Activated T-cell treated with anti-CD3 and anti-CD28 coated beads, Interleukin-2, amount 50 U/mL, for 72 hours (primary cell): ENCODE measurements at regions not wholly inside any gene's neighbourhood (a gene's known extent, or its start where the extent isn't known, plus 50 kb on each side); places are given as distances from the start of the nearest gene placed in this dataset.
"Not testable (repeated sequence)": the region's sequence is repeated elsewhere in the genome, so short reads cannot be mapped to it uniquely, and the experiment has no call there.

Source experiments
- ATAC-seq, 2 donors: fragments of 150-1000 bp; cut with Tn5 transposase; replicated peaks in 1 of 2; 2 replicates each; pipeline ENCODE4 v1.10.0; 2021; ENCODE audit warnings: moderate library complexity in 2 of 2, mild to moderate bottlenecking in 1 of 2
- DNase-seq, 2 donors: peaks; one replicate each; pipeline ENCODE4 v3.0.0; 2021 to 2022; ENCODE audit warnings: mixed read lengths in 1 of 2
- H3K27ac Mint-ChIP-seq: one replicate; pipeline ENCODE4 v1.8.0; 2022; ENCODE audit warnings: mild to moderate bottlenecking, moderate library complexity, mixed read lengths
- H3K27me3 Mint-ChIP-seq: one replicate; pipeline ENCODE4 v1.8.0; 2022; ENCODE audit warnings: low read depth, mixed read lengths
- H3K36me3 Mint-ChIP-seq, 2 donors: one replicate each; pipeline ENCODE4 v1.8.0; 2022; ENCODE audit warnings: mixed read lengths in 2 of 2, mild to moderate bottlenecking in 1 of 2; ENCODE audit not compliant: insufficient read depth in 2 of 2
- H3K4me1 Mint-ChIP-seq: one replicate; pipeline ENCODE4 v1.8.0; 2022; ENCODE audit warnings: low read depth, mixed read lengths
- H3K4me3 Mint-ChIP-seq, 2 donors: one replicate each; pipeline ENCODE4 v1.8.0; 2022; ENCODE audit warnings: mild to moderate bottlenecking in 2 of 2, mixed read lengths in 2 of 2, moderate library complexity in 2 of 2
- H3K9me3 Mint-ChIP-seq, 2 donors: one replicate each; pipeline ENCODE4 v1.8.0; 2022; ENCODE audit warnings: mixed read lengths in 2 of 2

DNA sequence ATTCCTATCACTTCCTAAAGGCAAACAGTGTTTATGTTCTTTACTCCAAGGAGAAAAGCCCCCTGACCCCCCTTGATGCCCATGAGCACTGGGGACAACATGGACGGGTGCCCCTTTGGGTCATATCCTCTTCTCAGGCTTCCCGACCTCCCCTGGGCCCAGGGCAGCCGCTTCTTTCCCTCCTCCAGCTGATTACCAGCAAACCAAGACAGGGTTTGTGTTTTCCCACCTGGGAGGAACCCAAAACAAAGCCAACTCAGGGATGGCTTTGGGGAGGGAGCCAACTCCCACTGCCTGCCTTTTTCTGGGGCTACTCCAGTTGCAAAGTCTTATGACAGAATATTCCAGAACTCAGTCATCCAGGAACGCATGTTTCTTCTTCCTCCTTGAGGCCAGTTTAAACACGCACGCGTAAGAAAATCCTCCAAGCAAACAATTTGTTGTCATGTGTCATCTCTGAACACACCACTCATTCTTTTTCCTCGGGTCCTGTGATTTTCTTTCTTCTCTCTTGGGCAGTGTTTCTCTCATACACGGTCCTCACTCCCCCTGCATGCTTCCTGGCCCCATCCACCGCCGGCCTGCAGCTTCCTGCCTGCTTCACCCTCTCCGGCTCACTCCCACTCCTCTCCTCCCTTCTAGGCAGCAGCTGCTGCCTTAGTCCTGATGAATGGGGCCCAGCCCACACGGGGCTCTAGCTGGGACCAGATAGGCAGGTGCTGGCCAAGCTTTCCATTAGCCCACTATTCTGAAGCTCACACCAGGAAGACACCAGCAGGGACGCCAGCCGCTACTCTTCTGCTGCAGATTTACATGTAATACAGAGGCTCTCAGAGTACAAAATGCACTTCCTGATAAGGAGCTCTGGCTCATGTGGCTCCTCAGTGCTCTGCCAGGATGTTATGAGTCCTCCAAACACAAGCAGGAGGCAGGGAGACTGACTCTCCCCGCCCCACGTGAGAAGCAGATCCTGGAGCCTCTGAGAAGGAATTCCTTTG is 116.7 kb upstream of the VOPP1 start:
- H3K36me3 Mint-ChIP-seq, H3K27me3 Mint-ChIP-seq, ATAC-seq, H3K4me1 Mint-ChIP-seq, H3K9me3 Mint-ChIP-seq, H3K4me3 Mint-ChIP-seq, H3K27ac Mint-ChIP-seq, DNase-seq: not testable (repeated sequence)

DNA sequence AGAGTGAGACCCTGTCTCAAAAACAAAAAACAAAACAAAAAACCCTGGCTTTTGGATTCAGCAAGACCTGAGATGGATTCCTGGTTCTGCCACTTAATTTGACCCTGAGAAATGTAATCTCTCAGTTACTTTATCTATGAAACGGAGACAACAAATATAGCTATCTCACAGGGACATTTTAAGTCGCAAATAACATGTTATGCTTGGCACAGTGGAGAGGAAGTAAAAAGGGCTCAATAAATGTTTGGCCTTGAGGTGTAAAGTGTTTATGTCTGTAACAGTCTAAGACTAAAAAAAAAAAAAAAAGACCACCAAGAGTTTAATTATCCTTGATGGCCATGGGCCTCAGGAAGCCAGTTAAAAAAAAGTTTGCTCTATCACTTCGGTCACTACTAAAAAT is 116.0 kb upstream of the VOPP1 start:
- not testable (repeated sequence) for ATAC-seq, H3K9me3 Mint-ChIP-seq, H3K4me1 Mint-ChIP-seq, DNase-seq, H3K4me3 Mint-ChIP-seq, H3K27ac Mint-ChIP-seq, H3K36me3 Mint-ChIP-seq, H3K27me3 Mint-ChIP-seq

DNA sequence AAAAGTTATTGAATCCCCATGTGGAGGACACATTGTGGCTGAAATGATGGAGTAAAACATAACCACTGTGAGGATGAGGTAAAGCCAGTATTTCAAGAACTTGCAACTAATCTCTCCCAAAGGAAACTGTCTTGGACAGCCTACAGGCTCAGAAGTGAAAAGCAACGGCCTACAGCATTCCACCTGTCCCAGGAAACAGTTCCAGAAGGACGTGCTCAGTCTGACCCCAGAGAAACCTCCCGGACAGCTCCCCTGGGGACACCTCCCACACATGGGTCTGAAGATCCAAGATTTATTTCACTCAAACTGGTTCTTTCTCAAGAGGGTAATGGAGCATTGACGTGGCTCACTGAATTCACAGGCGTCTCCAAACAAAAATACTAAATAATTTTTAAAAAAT is 115.0 kb upstream of the VOPP1 start:
- not testable (repeated sequence) for H3K4me1 Mint-ChIP-seq, H3K36me3 Mint-ChIP-seq, DNase-seq, H3K4me3 Mint-ChIP-seq, H3K27me3 Mint-ChIP-seq, ATAC-seq, H3K9me3 Mint-ChIP-seq, H3K27ac Mint-ChIP-seq

DNA sequence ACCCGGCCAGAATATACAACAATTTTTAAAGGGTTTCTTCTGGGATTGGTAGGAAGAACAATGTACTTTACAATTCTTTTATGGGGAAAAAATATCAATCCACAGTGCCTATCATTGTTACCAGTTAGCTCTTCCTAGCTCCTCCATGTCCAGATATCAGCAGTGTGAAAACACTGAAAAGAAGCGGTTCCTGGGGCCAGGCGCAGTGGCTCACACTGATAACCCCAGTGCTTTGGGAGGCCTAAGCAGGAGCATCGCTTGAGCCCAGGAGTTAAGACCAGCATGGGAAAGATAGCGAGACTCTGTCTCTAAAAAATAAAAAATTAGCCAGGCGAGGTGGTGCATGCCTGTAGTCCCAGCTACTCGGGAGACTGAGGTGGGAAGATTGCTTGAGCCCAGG is 114.5 kb upstream of the VOPP1 start:
- H3K27ac Mint-ChIP-seq, H3K4me3 Mint-ChIP-seq, ATAC-seq, H3K9me3 Mint-ChIP-seq, H3K36me3 Mint-ChIP-seq, H3K27me3 Mint-ChIP-seq, DNase-seq, H3K4me1 Mint-ChIP-seq: not testable (repeated sequence)

DNA sequence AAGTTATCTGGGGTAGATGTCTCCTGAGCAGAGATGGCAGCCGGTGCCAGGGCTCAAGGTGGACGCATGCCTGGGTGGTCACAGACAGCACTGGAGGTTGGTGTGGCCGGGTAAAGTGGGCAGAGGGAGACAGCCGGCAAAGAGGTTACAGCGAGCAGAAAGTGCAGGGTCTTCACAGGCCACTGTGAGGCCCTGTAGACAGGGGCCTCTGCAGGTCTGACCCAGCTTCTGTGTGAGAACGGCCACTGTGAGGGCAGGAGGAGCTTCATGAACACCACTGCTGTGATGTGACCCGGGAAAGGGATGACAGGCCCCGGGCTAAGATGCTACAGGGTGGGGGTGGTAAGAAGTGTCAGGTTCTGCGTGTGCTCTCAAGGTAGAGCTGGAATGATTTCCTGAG is 111.2 kb upstream of the VOPP1 start:
- DNase-seq, H3K4me1 Mint-ChIP-seq, H3K27me3 Mint-ChIP-seq, ATAC-seq, H3K4me3 Mint-ChIP-seq, H3K36me3 Mint-ChIP-seq, H3K9me3 Mint-ChIP-seq, H3K27ac Mint-ChIP-seq: not testable (repeated sequence)

DNA sequence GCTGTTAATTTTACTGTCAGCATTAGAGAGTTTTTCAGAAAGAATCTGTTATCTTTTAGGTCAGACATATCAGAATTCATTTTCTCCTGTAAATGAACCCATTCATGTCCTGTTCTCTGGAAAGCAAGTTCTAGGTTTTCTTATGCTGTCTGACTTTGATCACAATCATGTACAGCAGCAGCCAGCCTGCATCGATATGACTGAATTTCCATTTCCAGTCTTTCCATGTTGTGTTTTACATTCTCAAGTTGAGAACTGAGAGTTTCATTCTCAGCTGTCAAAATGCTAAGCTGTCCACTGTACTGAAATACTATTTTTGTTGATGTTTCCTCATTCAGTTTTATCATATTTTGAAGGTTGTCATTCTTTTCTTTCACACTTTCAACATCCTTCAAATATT is 103.3 kb upstream of the VOPP1 start:
- ATAC-seq = peak in 1 of 2 donors; percentile 28
- not testable (repeated sequence) for H3K36me3 Mint-ChIP-seq

DNA sequence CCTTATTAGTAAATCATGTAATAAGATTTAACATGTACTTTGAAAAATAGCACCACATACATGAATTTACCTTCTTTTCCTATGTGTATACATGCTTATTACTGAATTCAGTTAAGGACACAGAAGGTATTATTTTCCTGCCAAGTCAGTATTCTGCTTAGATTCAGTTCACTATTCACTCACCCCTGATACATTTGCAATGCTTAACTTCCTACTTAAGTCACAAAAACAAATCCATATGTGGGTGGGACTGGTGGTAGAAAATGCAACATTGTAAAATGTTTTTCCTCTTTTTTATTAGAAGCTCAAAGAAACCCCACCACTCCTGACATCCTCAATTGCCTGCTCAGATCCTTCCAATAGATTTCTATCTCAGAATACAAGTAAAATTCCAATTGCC is 101.2 kb upstream of the VOPP1 start:
- not testable (repeated sequence) for H3K36me3 Mint-ChIP-seq, DNase-seq, ATAC-seq, H3K27me3 Mint-ChIP-seq, H3K27ac Mint-ChIP-seq, H3K9me3 Mint-ChIP-seq, H3K4me3 Mint-ChIP-seq, H3K4me1 Mint-ChIP-seq

More for the DNA sequence above, 103.3 kb upstream of the VOPP1 start:
- H3K27me3 Mint-ChIP-seq, H3K27ac Mint-ChIP-seq, DNase-seq, H3K9me3 Mint-ChIP-seq, H3K4me1 Mint-ChIP-seq: not testable (repeated sequence)
- H3K4me3 Mint-ChIP-seq = peak overlapping the region in 1 of 2 donors; percentile 38

DNA sequence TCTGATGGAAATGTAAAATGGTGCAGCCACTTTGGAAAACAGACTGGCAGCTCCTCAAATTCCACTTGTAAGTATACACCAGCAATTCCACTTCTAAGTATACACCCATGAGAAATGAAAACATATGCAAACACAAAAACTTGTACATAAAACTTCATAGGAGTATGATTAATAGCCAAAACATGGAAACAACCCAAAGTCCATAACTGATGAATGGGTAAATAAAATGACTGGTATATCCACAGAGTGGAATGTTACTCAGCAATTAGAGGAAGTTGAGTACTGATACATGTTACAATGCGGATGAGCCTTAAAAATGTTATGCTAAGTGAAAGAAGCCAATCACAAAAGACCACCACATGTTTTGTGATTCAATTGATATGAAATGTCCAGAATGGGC is 99.8 kb upstream of the VOPP1 start:
- not testable (repeated sequence) for H3K4me1 Mint-ChIP-seq, ATAC-seq, H3K4me3 Mint-ChIP-seq

DNA sequence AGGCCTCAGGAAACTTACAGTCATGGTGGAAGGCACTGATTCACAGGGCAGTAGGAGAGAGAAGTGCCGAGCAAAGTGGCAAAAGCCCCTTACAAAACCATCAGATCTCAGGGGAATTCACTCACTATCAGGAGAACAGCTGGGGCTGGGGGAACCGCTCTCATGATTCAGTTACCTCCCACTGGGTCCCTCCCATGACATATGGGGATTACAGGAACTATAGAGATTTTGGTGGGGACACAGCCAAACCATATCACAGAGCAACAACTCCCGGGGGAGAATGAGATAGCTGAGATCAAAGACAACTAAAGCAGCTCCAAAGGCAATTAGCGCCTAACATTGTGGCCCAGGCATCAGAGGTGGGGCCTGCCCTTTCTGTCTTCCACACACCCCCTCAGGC is 85.4 kb upstream of the VOPP1 start:
- ATAC-seq = no peak
- Mint-ChIP-seq H3K36me3 (no peaks in the 10 kb centered on the region), H3K4me1 (peaks cover 4% of the 10 kb centered on the region), H3K9me3 (no peaks in the 10 kb centered on the region), H3K27me3 (peaks cover 5% of the 10 kb centered on the region), H3K4me3 (no peak overlapping the region), H3K27ac (peak overlapping the region; percentile 76)
- no peak for DNase-seq

More for the DNA sequence above, 99.8 kb upstream of the VOPP1 start:
- not testable (repeated sequence) for H3K27ac Mint-ChIP-seq, H3K9me3 Mint-ChIP-seq, H3K36me3 Mint-ChIP-seq, DNase-seq, H3K27me3 Mint-ChIP-seq

DNA sequence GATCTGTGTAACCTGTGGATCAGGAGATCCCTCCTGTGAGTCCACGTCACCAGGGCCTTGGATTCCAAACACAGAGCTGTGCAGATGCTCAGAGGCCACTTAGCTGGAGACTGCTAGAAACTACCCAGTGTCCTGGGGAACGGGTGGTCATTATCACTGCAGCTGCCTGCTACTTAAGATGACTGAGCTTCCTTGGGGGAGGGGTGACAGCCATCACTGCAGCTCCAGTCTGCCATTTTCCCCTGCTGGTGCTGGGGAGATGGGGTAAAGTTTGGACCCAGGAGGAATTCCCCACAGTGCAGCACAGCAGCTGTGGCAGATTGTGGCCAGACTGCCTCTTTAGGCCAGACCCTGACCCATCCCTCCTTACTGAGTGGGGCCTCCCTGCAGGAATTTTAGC is 78.8 kb upstream of the VOPP1 start:
- H3K36me3 Mint-ChIP-seq = no peaks in the 10 kb centered on the region
- no peak overlapping the region for H3K27ac Mint-ChIP-seq
- H3K9me3 Mint-ChIP-seq = no peaks in the 10 kb centered on the region
- no peaks in the 10 kb centered on the region for H3K4me1 Mint-ChIP-seq
- H3K27me3 Mint-ChIP-seq = peaks cover 11% of the 10 kb centered on the region
- ATAC-seq (no peak), DNase-seq (no peak)
- H3K4me3 Mint-ChIP-seq = no peak overlapping the region

DNA sequence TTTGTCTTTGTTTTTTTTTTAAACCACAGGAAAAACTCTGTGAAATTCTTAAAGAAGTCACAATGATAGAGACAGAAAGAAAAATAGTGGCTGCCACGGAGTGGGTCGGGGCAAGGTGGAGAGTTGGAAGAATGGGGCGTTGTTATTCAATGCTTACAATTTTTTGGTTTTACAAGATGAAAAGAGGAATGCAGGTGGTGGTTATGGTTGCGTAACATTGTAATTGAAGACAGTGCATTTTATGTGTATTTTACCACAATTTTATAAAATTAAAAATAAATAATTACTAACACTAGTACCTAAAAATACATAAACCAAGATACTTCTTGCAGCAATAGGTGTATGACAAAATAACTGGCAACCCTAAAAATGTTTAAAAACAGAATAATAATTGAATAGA is 76.9 kb upstream of the VOPP1 start:
- H3K4me3 Mint-ChIP-seq = no peak overlapping the region
- H3K27me3 Mint-ChIP-seq = peaks cover 11% of the 10 kb centered on the region
- H3K9me3 Mint-ChIP-seq = no peaks in the 10 kb centered on the region

DNA sequence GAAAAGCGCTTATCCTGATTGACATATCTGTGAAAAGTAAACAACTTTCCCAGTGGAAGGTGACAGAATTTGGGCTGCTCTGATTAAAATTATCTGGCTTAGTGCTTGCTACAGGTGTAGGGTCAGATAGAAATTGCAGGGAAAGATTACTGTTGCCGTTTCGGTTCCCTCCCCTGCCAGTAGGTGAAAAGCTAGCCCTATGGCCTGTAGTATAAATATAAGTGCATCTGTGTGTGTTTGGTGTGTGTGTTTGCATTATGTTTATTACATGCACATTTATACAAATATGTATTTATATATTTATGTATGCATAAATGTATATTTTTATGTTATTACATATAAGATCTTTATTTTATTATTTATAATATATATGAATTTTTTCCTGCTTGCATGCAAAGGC is 72.3 kb upstream of the VOPP1 start:
- Mint-ChIP-seq H3K9me3 (peaks cover 0 to 3% of the 10 kb centered on the region in 2 donors), H3K36me3 (peaks cover 1 to 2% of the 10 kb centered on the region in 2 donors), H3K4me1 (peaks cover 12% of the 10 kb centered on the region), H3K27me3 (no peaks in the 10 kb centered on the region), H3K4me3 (no peak overlapping the region), H3K27ac (no peak overlapping the region)
- DNase-seq = no peak
- ATAC-seq = no peak

More for the DNA sequence above, 76.9 kb upstream of the VOPP1 start:
- H3K4me1 Mint-ChIP-seq = no peaks in the 10 kb centered on the region
- ATAC-seq (no peak), DNase-seq (no peak)
- no peaks in the 10 kb centered on the region for H3K36me3 Mint-ChIP-seq
- H3K27ac Mint-ChIP-seq = no peak overlapping the region

DNA sequence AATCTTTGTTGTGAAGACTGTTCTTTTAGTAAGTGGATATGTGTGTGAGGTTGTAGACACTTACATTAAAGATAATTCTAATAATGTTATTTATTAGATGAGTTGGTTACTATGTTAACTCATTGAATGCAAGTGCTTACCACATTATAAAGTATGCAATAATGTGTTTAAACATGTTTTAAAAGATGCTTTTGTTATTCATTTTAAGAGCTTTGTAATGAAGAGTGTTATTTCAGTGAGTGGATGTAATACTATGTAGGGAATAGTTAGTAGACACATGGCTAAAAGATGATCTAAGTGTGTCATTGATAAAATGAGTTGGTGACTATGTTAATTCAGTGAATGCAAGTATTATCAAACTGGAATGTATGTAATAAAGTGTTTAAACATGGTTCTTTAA is 70.0 kb upstream of the VOPP1 start:
- peaks cover 0 to 3% of the 10 kb centered on the region in 2 donors for H3K9me3 Mint-ChIP-seq
- ATAC-seq (no peak), DNase-seq (no peak)
- H3K4me1 Mint-ChIP-seq = peaks cover 12% of the 10 kb centered on the region
- no peak overlapping the region for H3K4me3 Mint-ChIP-seq
- no peak overlapping the region for H3K27ac Mint-ChIP-seq
- no peaks in the 10 kb centered on the region for H3K27me3 Mint-ChIP-seq
- peaks cover 1 to 2% of the 10 kb centered on the region in 2 donors for H3K36me3 Mint-ChIP-seq

DNA sequence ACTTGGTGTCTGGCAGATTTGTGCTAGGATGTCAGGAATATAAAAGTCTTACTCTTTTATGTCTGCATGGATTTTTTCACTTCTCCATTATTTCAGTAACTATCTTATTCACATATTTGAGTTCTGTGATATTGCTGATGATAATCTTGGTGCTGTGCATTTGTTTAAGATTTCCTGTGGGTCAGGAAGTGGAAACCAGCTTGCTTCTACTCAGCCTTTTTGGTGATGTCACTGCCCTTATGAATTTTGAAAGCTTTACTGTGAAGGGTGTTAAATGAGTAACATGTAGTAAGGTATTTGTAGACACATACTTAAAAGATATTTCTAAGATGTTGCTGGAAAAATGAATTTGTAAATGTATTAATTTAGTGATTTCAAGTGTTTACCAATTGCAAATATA is 69.5 kb upstream of the VOPP1 start:
- peak overlapping the region; percentile 22 to 51 for H3K4me3 Mint-ChIP-seq
- H3K27ac Mint-ChIP-seq = peak overlapping the region; percentile 93
- peaks cover 1 to 2% of the 10 kb centered on the region in 2 donors for H3K36me3 Mint-ChIP-seq
- ATAC-seq = peak; percentile 86 to 92
- H3K27me3 Mint-ChIP-seq = no peaks in the 10 kb centered on the region
- DNase-seq = peak; percentile 5 to 9
- H3K4me1 Mint-ChIP-seq = peaks cover 12% of the 10 kb centered on the region
- H3K9me3 Mint-ChIP-seq = peaks cover 0 to 3% of the 10 kb centered on the region in 2 donors
